SH-SY5Y (cell line): ENCODE measurements at regions not wholly inside any gene's neighbourhood (a gene's known extent, or its start where the extent isn't known, plus 50 kb on each side); places are given as distances from the start of the nearest gene placed in this dataset.

Experiments
- GATA2 ChIP-seq: IDR thresholded peaks from 2 replicates; pipeline ENCODE4 v1.6.1; 2011; ENCODE audit warnings: mild to moderate bottlenecking, low read depth, low read length
- GATA3 ChIP-seq: IDR thresholded peaks from 2 replicates; pipeline ENCODE4 v1.6.1; 2011; ENCODE audit warnings: low read depth, mild to moderate bottlenecking, low read length, moderate library complexity

DNA sequence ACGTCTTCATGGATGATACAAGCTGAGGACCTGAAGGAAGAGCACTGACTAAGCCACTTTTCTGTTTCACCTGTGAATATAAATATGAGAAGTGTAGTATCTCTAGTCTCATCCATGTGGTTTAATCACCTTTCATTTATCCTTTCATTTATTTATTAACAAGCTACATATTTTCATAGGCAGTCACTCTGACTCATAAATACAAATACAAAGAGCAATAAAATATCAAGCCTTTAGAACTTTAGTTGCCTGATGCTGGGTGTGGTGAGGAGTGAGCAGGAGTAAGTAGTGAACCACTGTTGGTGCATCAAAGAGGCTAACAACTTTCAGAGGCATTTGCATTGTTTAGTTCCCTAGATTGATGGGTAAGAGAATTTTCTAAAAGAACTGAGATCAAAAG lies 269.0 kb upstream of the C1orf87 start:
- TF ChIP-seq GATA3 (no peak), GATA2 (no peak)
